Activated naive CD4-positive, alpha-beta T cell treated with anti-CD3 and anti-CD28 coated beads, Interleukin-2, amount 50 U/mL, for 24 hours (primary cell): ENCODE measurements at regions not wholly inside any gene's neighbourhood (a gene's known extent, or its start where the extent isn't known, plus 50 kb on each side); places are given as distances from the start of the nearest gene placed in this dataset.
"Not testable (repeated sequence)": the region's sequence is repeated elsewhere in the genome, so short reads cannot be mapped to it uniquely, and the experiment has no call there.

ENCODE experiments used
- H3K27ac Mint-ChIP-seq: one replicate; pipeline ENCODE4 v1.8.0; 2021; ENCODE audit warnings: mild to moderate bottlenecking, mixed read lengths
- H3K27me3 Mint-ChIP-seq: one replicate; pipeline ENCODE4 v1.8.0; 2021; ENCODE audit warnings: mixed read lengths
- H3K36me3 Mint-ChIP-seq: one replicate; pipeline ENCODE4 v1.8.0; 2021; ENCODE audit warnings: mixed read lengths
- H3K4me1 Mint-ChIP-seq: one replicate; pipeline ENCODE4 v1.8.0; 2021; ENCODE audit warnings: mixed read lengths
- H3K4me3 Mint-ChIP-seq: one replicate; pipeline ENCODE4 v1.8.0; 2021; ENCODE audit warnings: mild to moderate bottlenecking, mixed read lengths
- H3K9me3 Mint-ChIP-seq: one replicate; pipeline ENCODE4 v1.8.0; 2021; ENCODE audit warnings: mixed read lengths

DNA sequence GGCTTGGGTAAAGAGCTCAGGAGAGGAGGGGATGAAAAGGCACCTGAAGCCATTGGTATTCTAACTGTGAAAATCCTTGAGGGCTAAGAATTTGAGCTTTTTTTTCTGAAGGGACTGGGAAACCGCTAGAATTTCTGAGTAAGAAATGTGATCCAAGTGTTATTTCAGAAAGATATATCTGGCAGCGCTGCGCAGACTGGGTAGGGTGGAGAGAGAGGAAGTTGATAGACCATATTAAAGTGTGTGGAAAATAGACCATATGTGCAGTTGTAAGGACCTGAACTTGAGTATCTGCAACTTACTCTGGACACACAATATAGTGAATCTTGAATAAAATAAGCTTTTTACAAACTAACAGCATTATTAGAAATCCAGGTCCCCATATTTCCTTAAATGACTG, 427.4 kb downstream of the NDFIP2 start:
- no peaks in the 10 kb centered on the region for H3K36me3 Mint-ChIP-seq
- H3K9me3 Mint-ChIP-seq, result no peaks in the 10 kb centered on the region
- H3K4me1 Mint-ChIP-seq, result no peaks in the 10 kb centered on the region
- H3K4me3 Mint-ChIP-seq, result no peak overlapping the region
- H3K27ac Mint-ChIP-seq, result no peak overlapping the region
- no peaks in the 10 kb centered on the region for H3K27me3 Mint-ChIP-seq

DNA sequence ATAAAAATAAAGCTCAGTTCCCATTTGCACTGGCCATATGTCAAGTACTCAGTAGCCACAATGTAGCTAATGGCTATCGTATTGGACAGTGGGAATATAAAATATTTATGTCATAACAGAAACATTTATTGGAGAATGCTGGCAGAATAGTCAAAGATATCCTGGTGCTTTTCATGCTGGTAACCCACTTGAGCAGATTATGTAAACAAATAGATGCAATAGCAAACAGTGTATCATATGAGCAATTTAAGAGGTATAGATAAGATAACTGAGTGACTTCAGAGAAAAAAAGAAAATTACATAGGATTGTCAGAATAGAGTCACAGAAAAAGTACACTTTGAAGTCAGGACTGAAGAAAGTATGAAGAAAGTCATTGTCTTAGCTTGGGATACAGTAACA, 426.6 kb downstream of the NDFIP2 start:
- no peak overlapping the region for H3K4me3 Mint-ChIP-seq
- H3K27me3 Mint-ChIP-seq, result no peaks in the 10 kb centered on the region
- no peaks in the 10 kb centered on the region for H3K4me1 Mint-ChIP-seq
- H3K27ac Mint-ChIP-seq, result no peak overlapping the region
- no peaks in the 10 kb centered on the region for H3K36me3 Mint-ChIP-seq
- H3K9me3 Mint-ChIP-seq, result no peaks in the 10 kb centered on the region

DNA sequence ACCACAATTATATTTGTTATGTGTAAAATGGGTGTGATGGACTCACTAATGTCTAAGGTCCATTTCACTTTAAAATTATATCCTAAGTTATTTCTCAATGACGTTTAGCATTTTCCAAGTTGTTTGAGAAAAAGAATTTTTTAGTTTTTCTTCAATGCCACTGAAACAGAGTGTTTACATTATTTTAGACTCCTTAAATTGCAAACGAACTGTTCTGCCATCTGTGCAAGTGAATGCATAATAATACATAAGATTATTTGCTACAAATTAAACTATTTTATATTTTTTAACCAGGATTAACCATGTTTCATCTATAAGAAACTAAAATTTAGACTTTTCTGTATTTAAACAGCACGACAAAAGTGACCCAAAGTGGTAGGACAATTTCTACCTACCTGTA, 425.4 kb downstream of the NDFIP2 start:
- Mint-ChIP-seq H3K4me1 (no peaks in the 10 kb centered on the region), H3K36me3 (no peaks in the 10 kb centered on the region), H3K4me3 (no peak overlapping the region), H3K27ac (no peak overlapping the region), H3K27me3 (no peaks in the 10 kb centered on the region), H3K9me3 (no peaks in the 10 kb centered on the region)

DNA sequence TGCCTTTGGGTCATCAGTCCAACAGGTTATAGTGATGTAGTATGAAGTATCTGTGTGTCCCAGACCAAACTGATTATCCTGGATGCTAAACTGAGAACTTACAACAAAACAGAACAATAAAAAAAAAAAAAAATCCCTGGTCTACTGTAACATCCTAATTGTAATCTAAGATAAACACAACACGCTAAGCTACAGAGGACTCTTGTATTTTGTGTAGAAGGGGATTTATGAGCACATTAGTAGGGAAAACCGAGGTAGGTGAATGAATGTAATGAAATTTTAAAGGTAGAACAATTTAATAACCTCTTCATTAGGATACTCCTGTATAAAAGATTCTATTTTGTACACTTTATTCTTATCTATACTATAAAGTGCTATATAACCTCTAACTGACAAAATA, 424.1 kb downstream of the NDFIP2 start:
- Mint-ChIP-seq H3K27ac (no peak overlapping the region), H3K9me3 (no peaks in the 10 kb centered on the region), H3K36me3 (no peaks in the 10 kb centered on the region), H3K27me3 (no peaks in the 10 kb centered on the region), H3K4me1 (no peaks in the 10 kb centered on the region), H3K4me3 (no peak overlapping the region)

DNA sequence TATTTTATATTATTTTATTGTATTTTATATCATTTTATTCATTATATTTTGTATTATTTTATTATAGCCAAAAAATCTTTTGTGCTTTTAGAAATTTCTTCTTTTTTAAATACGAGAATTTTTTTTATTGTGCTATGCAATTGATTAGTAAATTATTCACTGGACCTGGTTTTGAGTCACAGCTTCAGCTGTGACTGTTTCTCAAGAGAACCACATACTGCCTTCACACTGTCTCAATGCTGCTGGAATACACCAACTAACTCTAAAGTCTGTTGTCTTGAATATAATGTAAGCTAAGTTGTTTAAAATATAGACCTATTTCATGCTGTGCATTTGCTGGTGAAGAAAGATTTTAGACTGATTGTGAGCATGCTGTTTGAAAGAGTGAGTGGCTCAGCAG, 423.6 kb downstream of the NDFIP2 start:
- Mint-ChIP-seq H3K4me1 (no peaks in the 10 kb centered on the region), H3K9me3 (no peaks in the 10 kb centered on the region), H3K4me3 (no peak overlapping the region), H3K27me3 (no peaks in the 10 kb centered on the region), H3K36me3 (no peaks in the 10 kb centered on the region), H3K27ac (no peak overlapping the region)

DNA sequence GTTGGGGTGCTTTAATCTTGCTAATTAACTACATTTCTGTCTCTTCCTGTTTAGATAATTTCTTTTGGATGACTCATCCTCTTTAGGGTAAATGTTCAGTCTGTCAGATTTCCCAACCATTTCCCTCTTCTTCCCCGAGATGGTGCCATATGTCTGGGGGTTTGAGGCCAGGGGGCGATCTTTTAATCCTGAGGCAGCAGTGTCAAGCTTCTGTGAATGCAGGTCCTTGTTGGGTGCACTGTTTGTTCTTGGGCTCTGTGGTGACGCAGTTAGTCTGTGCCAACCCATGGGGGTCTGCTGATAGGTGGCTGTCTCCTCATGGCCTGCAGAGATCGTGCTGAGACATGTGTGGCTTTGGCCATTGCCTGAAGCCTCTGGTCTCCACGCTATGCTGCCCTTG, 420.4 kb downstream of the NDFIP2 start:
- no peak overlapping the region for H3K27ac Mint-ChIP-seq
- H3K27me3 Mint-ChIP-seq, result no peaks in the 10 kb centered on the region
- no peak overlapping the region for H3K4me3 Mint-ChIP-seq
- no peaks in the 10 kb centered on the region for H3K36me3 Mint-ChIP-seq
- no peaks in the 10 kb centered on the region for H3K4me1 Mint-ChIP-seq
- H3K9me3 Mint-ChIP-seq, result no peaks in the 10 kb centered on the region

DNA sequence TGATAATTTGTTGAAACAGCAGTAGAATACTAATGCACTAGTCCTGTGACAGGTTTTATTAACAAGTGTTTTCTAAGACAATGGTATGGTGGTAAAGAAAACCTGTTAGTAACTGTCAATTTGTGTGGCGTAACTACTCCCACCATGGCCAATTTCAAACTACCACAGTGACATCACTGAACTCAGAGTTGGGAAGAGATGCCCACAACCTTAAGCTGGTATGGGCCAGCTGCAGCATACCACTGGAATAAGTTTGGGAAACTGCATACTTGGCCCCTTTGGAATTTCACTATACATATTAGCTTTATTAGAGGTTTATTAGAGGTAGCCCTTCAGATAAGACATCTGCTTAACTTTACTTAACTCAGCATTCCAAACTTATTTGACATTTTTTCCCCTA, 419.4 kb downstream of the NDFIP2 start:
- Mint-ChIP-seq H3K36me3 (no peaks in the 10 kb centered on the region), H3K27ac (no peak overlapping the region), H3K27me3 (no peaks in the 10 kb centered on the region)

DNA sequence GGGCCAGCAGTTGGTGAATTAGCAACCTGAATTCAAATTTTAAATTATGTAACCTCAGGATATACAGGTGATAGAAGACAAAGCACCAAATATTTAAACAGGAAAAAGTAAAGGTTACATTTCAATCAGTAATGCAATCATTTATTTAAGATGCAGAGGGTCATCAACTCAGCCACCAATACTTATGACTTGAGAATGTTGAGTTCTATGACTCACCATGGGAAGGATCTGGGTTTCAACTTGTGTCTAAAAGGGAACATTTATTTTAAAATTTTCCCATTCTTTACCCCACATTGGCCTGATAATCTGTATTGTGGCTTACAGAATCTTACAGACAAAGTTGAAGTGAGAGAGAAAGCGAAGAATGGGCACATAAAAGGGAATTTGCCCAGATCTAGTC, 418.0 kb downstream of the NDFIP2 start:
- Mint-ChIP-seq H3K4me3 (no peak overlapping the region), H3K27me3 (no peaks in the 10 kb centered on the region), H3K4me1 (no peaks in the 10 kb centered on the region), H3K9me3 (no peaks in the 10 kb centered on the region), H3K27ac (no peak overlapping the region), H3K36me3 (no peaks in the 10 kb centered on the region)

More for the DNA sequence above, 419.4 kb downstream of the NDFIP2 start:
- Mint-ChIP-seq H3K4me1 (no peaks in the 10 kb centered on the region), H3K9me3 (no peaks in the 10 kb centered on the region), H3K4me3 (no peak overlapping the region)

DNA sequence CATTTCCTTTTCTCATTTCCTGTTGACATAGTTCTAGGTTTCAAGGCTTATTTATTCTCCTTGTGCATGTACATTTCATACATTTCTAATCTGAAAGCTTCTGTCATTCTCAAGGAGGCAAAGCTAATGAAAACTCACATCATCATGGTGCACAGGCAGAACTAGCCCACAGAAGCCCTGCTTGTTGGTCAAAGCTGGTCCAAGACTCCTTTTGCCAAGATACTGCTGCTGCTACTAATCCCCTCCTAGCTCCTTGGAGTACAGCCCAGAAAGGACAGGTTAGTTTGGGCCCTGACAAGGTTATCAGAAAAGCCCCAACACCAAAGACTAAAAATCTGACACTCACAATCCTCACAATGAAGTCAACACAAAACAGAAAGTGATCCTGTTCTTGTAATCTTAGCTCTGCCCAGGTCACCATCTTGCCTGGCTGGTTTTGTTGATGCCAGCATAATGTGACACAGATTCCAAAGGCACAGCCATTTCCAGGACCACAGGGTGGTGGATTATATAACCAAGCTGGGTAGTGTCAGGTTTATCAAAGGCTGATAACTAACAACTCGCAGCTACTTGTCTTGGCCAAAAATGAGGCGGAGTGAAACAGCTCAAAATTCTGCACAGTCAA, 417.4 kb downstream of the NDFIP2 start:
- H3K27ac Mint-ChIP-seq, result no peak overlapping the region
- H3K4me1 Mint-ChIP-seq, result no peaks in the 10 kb centered on the region
- no peak overlapping the region for H3K4me3 Mint-ChIP-seq
- H3K36me3 Mint-ChIP-seq, result no peaks in the 10 kb centered on the region
- H3K9me3 Mint-ChIP-seq, result no peaks in the 10 kb centered on the region
- H3K27me3 Mint-ChIP-seq, result no peaks in the 10 kb centered on the region

DNA sequence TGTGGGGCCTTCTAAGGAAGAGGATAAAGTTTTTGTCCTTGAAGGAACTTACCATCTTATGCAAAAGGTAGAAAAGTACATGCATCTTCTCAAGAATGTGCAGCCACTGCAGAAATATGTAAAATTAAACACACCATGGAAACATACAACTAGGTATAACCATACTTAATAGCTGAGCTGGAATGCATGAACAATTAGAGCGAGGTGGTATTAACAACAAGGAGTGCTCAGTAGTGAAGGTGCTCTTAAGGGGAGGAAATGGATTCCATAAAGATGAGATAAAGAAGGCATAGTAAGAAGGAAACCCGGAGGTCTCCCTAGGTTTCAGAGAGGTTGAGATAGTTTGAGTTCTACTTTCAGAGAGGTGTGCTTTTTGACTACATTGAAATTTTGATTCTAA, 415.9 kb downstream of the NDFIP2 start:
- Mint-ChIP-seq H3K27ac (no peak overlapping the region), H3K27me3 (no peaks in the 10 kb centered on the region), H3K36me3 (no peaks in the 10 kb centered on the region), H3K9me3 (no peaks in the 10 kb centered on the region), H3K4me1 (no peaks in the 10 kb centered on the region), H3K4me3 (no peak overlapping the region)

DNA sequence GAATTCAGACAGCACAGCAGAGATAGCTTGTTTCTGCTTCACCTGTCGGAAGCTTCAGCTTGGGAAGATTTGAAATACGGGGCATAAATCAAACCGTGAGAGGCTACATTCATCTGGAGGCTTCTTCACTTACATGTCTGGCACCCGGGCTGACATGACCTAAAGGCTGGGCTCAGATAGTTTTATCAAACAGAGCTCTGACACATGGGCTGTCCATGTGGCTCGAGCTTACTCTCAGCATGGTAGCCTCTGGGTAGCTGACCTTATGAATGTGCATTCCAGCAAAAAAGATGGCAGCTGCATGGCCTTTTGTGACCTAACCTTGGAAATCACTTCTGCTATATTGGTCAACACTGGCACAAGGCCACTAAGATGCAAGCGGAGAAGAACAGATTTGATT, 414.5 kb downstream of the NDFIP2 start:
- Mint-ChIP-seq H3K27ac (no peak overlapping the region), H3K4me1 (no peaks in the 10 kb centered on the region), H3K36me3 (no peaks in the 10 kb centered on the region), H3K9me3 (peaks cover 5% of the 10 kb centered on the region), H3K4me3 (no peak overlapping the region), H3K27me3 (no peaks in the 10 kb centered on the region)

DNA sequence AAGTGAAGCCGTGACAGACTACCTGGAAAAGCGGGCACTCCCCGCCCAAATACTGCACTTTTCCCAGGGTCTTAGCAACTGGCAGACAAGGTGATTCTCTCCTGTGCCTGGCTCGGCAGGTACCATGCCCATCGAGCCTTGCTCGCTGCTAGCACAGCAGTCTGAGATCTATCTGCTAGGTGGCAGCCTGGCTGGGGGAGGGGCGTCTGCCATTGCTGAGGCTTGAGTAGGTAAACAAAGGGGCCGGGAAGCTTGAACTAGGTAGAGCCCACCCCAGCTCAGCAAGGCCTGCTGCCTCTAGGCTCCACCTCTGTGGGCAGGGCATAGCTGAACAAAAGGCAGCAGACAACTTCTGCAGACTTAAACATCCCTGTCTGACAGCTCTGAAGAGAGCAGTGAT, 406.3 kb downstream of the NDFIP2 start:
- H3K36me3 Mint-ChIP-seq, H3K27ac Mint-ChIP-seq, H3K4me1 Mint-ChIP-seq, H3K27me3 Mint-ChIP-seq, H3K4me3 Mint-ChIP-seq: not testable (repeated sequence)
- H3K9me3 Mint-ChIP-seq, result peaks cover 10% of the 10 kb centered on the region

DNA sequence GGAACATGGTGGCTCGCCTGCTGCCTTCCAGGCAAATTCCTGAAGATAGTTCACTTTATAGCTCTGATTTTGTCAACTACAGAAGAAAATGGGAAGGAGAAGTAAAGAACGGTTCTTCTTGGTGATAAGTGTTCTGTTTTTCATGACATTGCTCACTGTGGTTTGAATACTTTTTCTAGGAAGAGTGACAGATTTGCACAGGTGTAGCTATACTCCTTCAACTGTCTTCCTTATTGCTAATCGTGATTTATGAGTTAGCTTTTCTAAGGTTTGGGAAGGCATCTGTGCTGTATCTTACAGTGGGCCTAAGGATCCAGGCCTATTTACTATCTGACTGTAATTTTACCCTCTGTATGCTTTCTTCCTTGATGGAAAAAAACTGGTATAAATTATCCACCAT, 405.6 kb downstream of the NDFIP2 start:
- Mint-ChIP-seq H3K27ac (no peak overlapping the region), H3K4me1 (no peaks in the 10 kb centered on the region), H3K27me3 (no peaks in the 10 kb centered on the region), H3K4me3 (no peak overlapping the region), H3K36me3 (no peaks in the 10 kb centered on the region), H3K9me3 (peaks cover 10% of the 10 kb centered on the region)

DNA sequence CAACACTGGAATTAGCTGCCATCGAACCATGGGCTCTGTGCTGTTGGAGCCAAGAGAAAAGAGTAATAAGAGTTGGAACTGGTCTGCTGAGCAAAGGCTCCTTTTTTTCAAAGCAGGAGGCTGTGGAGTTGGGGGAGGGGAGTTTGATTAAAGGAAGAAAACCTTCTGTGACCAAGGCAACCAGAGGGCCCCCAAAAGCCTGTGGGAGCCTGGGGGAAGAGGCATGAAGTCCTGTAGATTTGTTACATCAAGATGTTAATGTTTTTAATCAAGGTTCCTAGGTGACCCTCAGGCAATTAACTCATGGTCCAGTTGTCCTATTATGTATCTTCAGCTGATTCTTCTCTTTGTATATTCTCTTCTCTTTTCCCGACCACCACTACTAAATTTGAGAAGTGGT, 403.9 kb downstream of the NDFIP2 start:
- peaks cover 3% of the 10 kb centered on the region for H3K9me3 Mint-ChIP-seq
- H3K4me1 Mint-ChIP-seq, result no peaks in the 10 kb centered on the region
- no peak overlapping the region for H3K4me3 Mint-ChIP-seq
- H3K27me3 Mint-ChIP-seq, result no peaks in the 10 kb centered on the region
- no peaks in the 10 kb centered on the region for H3K36me3 Mint-ChIP-seq
- no peak overlapping the region for H3K27ac Mint-ChIP-seq

DNA sequence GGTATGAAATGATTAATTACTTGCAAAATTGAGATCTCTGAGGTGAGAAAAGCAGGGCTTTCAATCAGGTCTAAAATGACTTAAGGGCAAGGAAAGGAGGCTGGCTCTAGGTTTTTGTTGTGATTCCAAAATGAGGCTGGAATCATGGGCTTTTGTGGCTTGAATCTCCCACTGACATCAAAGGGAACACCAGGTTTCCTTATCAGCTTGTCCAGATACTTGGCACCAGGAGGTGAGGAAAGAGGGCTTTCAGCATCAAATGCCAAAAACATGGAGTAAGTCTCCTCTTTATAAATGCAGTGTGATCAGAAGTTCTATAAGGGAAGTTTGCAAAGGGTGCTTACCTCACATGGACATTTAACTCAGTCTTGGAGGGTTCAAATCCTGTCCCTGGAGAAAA, 402.3 kb downstream of the NDFIP2 start:
- no peaks in the 10 kb centered on the region for H3K27me3 Mint-ChIP-seq
- H3K4me1 Mint-ChIP-seq, result no peaks in the 10 kb centered on the region
- no peak overlapping the region for H3K4me3 Mint-ChIP-seq
- H3K27ac Mint-ChIP-seq, result no peak overlapping the region
- H3K9me3 Mint-ChIP-seq, result no peaks in the 10 kb centered on the region
- no peaks in the 10 kb centered on the region for H3K36me3 Mint-ChIP-seq

DNA sequence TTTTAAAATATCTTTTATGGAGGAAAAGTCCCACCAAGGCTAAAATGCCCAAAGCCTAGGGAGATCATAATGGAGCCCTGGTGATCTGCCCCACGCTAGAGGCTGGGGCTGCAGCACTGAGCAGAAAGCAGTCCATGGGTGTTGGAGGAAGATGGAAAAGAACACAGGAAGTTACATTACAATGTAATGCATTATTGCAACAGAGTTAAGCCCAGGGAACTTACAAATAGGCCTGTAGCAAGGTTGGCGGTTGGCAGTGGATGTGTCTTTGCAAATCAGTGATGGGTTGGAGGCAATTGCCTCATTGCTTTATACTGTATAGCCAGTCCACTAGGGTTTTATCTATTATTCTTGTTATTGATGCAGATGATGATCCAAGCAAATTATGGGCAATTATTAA, 399.9 kb downstream of the NDFIP2 start:
- Mint-ChIP-seq H3K4me1 (no peaks in the 10 kb centered on the region), H3K36me3 (no peaks in the 10 kb centered on the region), H3K27ac (no peak overlapping the region), H3K27me3 (no peaks in the 10 kb centered on the region), H3K9me3 (no peaks in the 10 kb centered on the region), H3K4me3 (no peak overlapping the region)
